Subcutaneous abdominal adipose tissue (tissue), 5 donors: ENCODE measurements at regions not wholly inside any gene's neighbourhood (a gene's known extent, or its start where the extent isn't known, plus 50 kb on each side); places are given as distances from the start of the nearest gene placed in this dataset.

Experiments
- H3K27ac ChIP-seq: one replicate; pipeline ENCODE4 v1.7.0; 2013; ENCODE audit warnings: low read depth, mild to moderate bottlenecking, inconsistent platforms, low read length, moderate library complexity
- H3K27me3 ChIP-seq, 5 donors: one replicate each; pipeline ENCODE4 v1.7.0; 2013; ENCODE audit warnings: low read length in 5 of 5, inconsistent platforms in 1 of 5; ENCODE audit not compliant: control insufficient read depth in 5 of 5, insufficient read depth in 4 of 5
- H3K36me3 ChIP-seq, 5 donors: one replicate each; pipeline ENCODE4 v1.7.0; 2013; ENCODE audit warnings: low read length in 5 of 5; ENCODE audit not compliant: control insufficient read depth in 5 of 5, insufficient read depth in 5 of 5
- H3K4me1 ChIP-seq, 5 donors: one replicate each; pipeline ENCODE4 v1.7.0; 2013; ENCODE audit warnings: low read length in 5 of 5, mild to moderate bottlenecking in 3 of 5, moderate library complexity in 1 of 5; ENCODE audit not compliant: control insufficient read depth in 5 of 5, insufficient read depth in 5 of 5
- H3K4me3 ChIP-seq, 5 donors: one replicate each; pipeline ENCODE4 v1.7.0; 2013; ENCODE audit warnings: low read length in 5 of 5, low read depth in 1 of 5
- H3K9ac ChIP-seq, 5 donors: one replicate each; pipeline ENCODE4 v1.7.0; 2013; ENCODE audit warnings: low read length in 5 of 5, mild to moderate bottlenecking in 4 of 5, moderate library complexity in 3 of 5
- H3K9me3 ChIP-seq, 5 donors: one replicate each; pipeline ENCODE4 v1.7.0; 2013; ENCODE audit warnings: low read length in 5 of 5; ENCODE audit not compliant: control insufficient read depth in 5 of 5
- donor health status: healthy.
- donor health status: healthy.
- donor health status: healthy.
- donor health status: healthy.
- donor health status: healthy.

DNA sequence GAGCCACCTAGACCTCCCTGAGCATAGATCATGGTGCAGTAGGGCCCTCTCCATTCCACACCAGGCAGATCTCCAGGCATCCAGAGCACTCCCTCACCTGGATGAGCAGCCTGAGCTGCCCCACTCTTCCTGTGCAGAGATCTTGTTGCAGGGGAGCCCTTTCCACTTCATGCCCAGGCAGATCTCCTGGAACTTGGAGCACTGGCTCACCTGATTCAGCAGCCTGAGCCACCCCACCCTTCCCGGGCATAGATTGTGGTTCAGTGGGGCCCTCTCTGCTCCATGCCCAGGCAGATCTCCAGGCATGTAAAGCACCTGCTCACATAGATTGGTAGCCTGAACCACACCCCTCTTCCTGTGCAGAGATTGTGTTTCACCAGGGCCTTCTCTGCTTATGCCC lies 78.0 kb downstream of the SEC16B start:
- Histone ChIP-seq H3K9ac (no peak overlapping the region), H3K4me1 (no peaks in the 10 kb centered on the region), H3K27ac (no peak overlapping the region), H3K4me3 (peak overlapping the region in 2 of 5 donors; percentile 25 to 33), H3K9me3 (peaks cover 9 to 20% (median 14%) of the 10 kb centered on the region in 5 donors), H3K27me3 (no peaks in the 10 kb centered on the region), H3K36me3 (no peaks in the 10 kb centered on the region)

DNA sequence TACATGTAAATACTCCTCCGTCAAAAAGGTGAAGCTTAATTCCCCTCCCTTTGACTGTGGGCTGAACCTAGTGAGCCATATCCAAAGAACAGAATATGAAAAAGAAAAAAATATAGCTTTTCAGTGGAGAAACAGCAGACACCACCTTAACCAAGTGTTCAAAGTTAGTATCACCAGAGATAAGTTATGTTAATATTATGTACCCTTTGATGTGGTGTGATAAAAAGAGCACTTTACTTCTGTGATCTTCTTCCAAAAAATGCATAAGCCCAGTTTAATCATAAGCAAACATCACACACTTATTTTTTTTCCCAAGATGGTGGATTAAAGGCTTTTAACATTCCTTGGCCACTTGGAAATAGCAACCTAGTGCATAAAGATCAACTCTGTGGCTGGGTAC lies 79.4 kb downstream of the SEC16B start:
- no peak overlapping the region for H3K9ac ChIP-seq

DNA sequence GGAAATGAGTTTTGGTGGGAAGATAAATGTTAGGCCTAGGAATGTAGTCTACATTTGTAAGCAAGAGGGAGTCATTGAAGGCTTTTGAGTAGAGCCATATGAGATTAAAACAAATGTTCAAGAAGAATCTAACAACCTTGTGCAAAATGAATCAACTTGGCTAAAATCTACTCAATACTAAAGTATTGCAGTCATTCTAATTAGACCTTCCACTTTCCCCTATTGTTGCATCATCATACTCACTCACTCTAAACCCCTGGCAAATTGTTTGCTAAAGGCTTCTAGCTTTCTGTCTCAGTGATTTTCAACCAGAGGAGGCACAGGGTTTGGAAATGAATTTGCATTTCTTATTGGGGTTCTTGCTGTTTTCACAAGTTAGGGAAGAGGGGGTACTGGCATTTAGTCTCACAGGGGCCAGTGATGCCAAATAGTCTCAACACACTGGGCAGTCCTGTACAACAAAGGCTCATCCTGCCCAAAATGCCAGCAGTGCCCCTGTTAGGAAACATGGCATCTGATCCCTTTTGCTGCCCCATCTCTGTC lies 85.3 kb downstream of the SEC16B start:
- no peak overlapping the region for H3K9ac ChIP-seq
- no peak overlapping the region for H3K4me3 ChIP-seq
- peaks cover 0 to 2% (median 0%) of the 10 kb centered on the region in 5 donors for H3K27me3 ChIP-seq
- H3K9me3 ChIP-seq = peaks cover 0 to 3% (median 0%) of the 10 kb centered on the region in 5 donors
- H3K4me1 ChIP-seq = no peaks in the 10 kb centered on the region
- no peak overlapping the region for H3K27ac ChIP-seq
- no peaks in the 10 kb centered on the region for H3K36me3 ChIP-seq

More for the DNA sequence above, 79.4 kb downstream of the SEC16B start:
- Histone ChIP-seq H3K27ac (no peak overlapping the region), H3K27me3 (no peaks in the 10 kb centered on the region), H3K9me3 (peaks cover 9 to 21% (median 14%) of the 10 kb centered on the region in 5 donors), H3K4me1 (no peaks in the 10 kb centered on the region), H3K4me3 (no peak overlapping the region), H3K36me3 (no peaks in the 10 kb centered on the region)

DNA sequence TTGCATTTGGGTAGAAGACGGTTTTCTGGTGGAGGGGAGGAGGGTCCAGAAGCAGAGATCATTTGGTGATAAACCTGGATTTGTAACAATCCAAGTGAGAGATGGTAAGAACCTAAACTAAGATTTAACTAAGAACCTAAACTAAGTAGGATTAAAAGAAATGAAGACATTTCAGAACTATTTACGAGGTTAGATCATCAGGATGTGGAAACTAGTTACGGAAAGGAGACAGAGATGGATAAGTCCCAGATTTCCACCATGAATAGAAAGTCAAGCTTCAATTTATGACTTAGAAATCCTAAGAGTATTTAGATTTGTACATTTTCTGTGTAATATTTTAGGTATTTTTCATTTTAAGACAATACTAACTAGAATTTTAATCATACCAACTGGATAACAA lies 86.3 kb downstream of the SEC16B start:
- no peaks in the 10 kb centered on the region for H3K4me1 ChIP-seq
- no peaks in the 10 kb centered on the region for H3K36me3 ChIP-seq
- peaks cover 0 to 2% (median 0%) of the 10 kb centered on the region in 5 donors for H3K27me3 ChIP-seq
- peaks cover 0 to 3% (median 0%) of the 10 kb centered on the region in 5 donors for H3K9me3 ChIP-seq
- H3K27ac ChIP-seq = no peak overlapping the region
- H3K9ac ChIP-seq = no peak overlapping the region
- no peak overlapping the region for H3K4me3 ChIP-seq

DNA sequence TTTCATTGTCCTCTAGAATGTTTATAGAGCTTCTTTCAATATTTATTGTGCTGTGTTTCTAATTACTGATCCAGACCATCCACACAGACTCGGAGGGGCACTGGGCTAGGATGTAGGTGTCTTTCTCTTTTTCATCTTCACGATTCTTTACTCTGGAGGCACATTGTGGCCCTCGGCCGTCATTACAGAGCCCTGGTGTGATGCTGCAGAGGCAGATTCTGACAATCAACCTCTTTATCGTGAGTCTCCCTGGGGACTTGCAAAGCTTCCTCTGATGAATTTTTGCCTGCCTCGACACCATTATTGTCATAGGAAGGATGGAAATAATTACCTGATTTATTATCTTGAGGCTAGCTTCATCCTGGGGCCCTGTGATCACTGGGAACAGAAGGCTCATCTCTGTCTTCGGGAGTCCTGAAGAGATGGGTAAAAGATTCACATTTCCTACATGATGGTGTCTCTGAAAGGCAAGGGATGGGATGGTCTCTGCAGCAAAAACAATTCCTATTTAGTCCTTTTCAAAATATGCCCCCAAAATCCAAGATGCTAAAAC lies 89.4 kb downstream of the SEC16B start:
- no peaks in the 10 kb centered on the region for H3K9me3 ChIP-seq
- H3K27ac ChIP-seq = no peak overlapping the region
- H3K36me3 ChIP-seq = no peaks in the 10 kb centered on the region
- H3K27me3 ChIP-seq = peaks cover 0 to 2% (median 0%) of the 10 kb centered on the region in 5 donors
- H3K4me1 ChIP-seq = no peaks in the 10 kb centered on the region
- no peak overlapping the region for H3K9ac ChIP-seq
- H3K4me3 ChIP-seq = no peak overlapping the region

DNA sequence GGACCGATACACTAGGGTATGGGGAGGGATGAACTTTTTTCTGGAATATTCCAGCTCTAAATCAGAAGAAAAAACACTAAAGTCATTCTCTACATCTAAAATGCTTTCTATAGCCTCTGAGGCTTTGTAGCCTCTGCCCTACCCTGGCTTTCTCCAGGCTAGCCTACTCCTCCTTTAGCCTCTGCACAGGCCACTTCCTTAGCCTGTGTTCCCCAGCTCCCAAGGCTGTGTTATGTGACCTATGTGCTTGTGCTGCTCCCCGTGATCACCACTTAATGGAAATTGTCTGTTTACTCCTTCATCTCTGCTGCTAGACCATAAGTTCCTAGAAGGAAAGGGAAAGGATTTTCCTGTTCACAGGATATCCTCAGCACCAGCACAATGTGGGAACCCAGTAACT lies 92.8 kb downstream of the SEC16B start:
- H3K27ac ChIP-seq = no peak overlapping the region
- peaks cover 0 to 4% (median 3%) of the 10 kb centered on the region in 5 donors for H3K27me3 ChIP-seq
- no peaks in the 10 kb centered on the region for H3K9me3 ChIP-seq
- H3K9ac ChIP-seq = no peak overlapping the region
- H3K4me1 ChIP-seq = no peaks in the 10 kb centered on the region
- no peaks in the 10 kb centered on the region for H3K36me3 ChIP-seq
- no peak overlapping the region for H3K4me3 ChIP-seq

DNA sequence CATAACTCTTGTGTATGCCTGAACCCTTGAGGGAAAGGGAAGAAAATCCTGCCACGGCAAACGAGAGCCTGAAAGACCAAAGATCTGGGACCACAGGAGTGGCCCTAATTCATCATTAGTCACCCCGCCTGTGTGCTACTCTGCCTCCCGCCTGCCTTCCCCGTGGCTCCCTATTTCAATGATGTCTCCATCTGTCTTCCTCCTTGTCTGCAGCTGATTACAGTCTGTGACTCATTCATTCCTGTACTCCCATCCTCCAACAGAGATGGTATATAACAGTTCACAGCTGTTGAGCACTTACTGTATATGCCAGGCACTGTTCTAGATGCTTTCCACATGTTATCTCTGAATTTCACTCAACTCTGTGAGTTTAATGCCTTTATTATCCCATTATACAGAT lies 96.6 kb downstream of the SEC16B start:
- Histone ChIP-seq H3K36me3 (no peaks in the 10 kb centered on the region), H3K4me1 (no peaks in the 10 kb centered on the region), H3K9ac (no peak overlapping the region), H3K27ac (no peak overlapping the region), H3K27me3 (peaks cover 0 to 7% (median 2%) of the 10 kb centered on the region in 5 donors), H3K9me3 (no peaks in the 10 kb centered on the region), H3K4me3 (no peak overlapping the region)

DNA sequence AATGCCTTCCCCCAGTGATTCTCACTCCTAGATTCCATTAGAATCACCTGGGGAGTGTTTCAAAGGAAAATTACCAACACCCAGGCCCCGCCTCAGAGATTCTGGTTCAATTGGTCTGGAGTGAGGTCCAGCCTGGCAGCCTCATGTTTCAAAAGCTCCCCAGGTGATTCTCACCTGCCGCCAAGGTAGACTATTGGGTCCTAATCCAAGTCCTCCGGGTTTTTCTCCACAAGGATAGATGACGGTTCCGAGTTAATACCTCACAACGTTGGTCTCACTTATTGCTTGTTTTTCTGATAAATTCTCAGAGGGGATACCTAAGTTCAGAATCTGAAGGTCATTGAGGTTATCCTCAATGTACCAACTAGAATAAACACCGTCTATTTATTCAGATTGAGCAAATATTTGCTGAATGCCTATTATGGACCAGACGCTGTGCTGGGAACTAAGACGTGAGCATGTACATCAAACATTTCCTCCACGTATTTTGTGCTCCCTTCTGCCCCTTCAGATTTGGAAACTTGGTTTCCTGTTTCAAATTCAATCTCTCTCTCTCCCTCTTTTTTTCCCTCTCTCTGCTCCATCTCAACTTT lies 97.5 kb downstream of the SEC16B start:
- H3K27ac ChIP-seq = no peak overlapping the region
- no peaks in the 10 kb centered on the region for H3K9me3 ChIP-seq
- no peak overlapping the region for H3K9ac ChIP-seq
- H3K36me3 ChIP-seq = no peaks in the 10 kb centered on the region
- H3K4me3 ChIP-seq = no peak overlapping the region
- no peaks in the 10 kb centered on the region for H3K4me1 ChIP-seq
- H3K27me3 ChIP-seq = peaks cover 0 to 7% (median 2%) of the 10 kb centered on the region in 5 donors

DNA sequence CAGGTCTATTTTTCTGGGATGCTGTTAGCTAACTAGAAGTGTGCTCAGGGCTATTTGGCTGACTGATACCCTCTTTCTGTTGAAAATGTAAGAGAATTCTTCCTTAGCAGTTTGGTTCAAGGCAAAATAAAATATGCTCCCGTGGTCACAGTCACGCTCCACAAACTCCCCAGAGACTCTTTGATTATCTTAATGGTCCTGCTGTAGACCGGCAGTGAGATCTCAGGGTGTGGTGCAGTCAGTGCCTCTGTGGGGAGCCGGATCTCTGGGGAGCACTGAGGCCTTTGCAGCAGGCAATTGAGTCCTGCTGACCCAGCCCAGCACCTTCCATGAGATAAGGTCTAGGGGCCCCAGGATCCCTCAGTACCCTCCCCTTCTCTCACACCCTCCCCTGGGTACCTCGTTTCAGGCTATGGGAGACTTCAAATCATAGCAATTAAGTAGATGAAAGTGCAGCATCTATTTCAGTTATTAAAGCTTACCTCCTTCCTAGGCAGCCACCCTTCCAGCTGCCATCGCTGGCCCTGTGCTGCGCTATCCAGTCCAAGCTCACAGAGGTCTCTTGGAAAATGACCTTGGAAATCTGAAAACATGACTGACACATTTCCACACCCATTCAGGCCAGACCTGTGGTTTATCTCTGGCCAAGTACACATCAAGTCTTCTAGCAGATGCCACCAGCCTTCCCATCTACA lies 98.1 kb downstream of the SEC16B start:
- H3K4me1 ChIP-seq = no peaks in the 10 kb centered on the region
- H3K9me3 ChIP-seq = no peaks in the 10 kb centered on the region
- no peaks in the 10 kb centered on the region for H3K36me3 ChIP-seq
- no peak overlapping the region for H3K4me3 ChIP-seq
- H3K9ac ChIP-seq = no peak overlapping the region
- H3K27me3 ChIP-seq = peaks cover 0 to 7% (median 2%) of the 10 kb centered on the region in 5 donors
- H3K27ac ChIP-seq = no peak overlapping the region

DNA sequence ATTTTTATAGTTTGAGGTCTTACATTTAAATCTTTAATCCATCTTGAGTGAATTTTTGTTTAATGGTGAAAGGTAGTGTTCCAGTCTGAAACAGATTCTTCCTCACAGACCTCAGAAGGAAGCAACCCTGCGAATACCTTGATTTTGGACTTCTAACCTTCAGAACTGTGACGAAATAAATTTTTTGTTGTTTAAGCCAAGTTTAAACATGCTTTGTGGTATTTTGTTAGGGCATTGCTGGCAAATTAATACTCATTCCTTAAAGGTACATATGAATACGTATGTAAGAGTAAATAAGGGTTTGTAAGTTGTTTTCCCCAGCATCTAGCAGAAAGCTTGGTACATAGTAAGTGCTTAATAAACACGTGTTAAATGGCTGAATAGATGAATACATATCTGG lies 100.3 kb downstream of the SEC16B start:
- Histone ChIP-seq H3K27ac (no peak overlapping the region), H3K9ac (no peak overlapping the region), H3K36me3 (no peaks in the 10 kb centered on the region), H3K4me1 (peaks cover 0 to 6% (median 0%) of the 10 kb centered on the region in 5 donors), H3K27me3 (peaks cover 0 to 7% (median 2%) of the 10 kb centered on the region in 5 donors), H3K4me3 (no peak overlapping the region), H3K9me3 (no peaks in the 10 kb centered on the region)
